ENCODE measurements at regions not wholly inside any gene's neighbourhood (a gene's known extent, or its start where the extent isn't known, plus 50 kb on each side); places are given as distances from the start of the nearest gene placed in this dataset.

- peak; percentile 29 for DNase-seq (ENCODE audit: low read depth)
Measured at GRCh38 chr5:36355516-36355915, 53.8 kb upstream of the RANBP3L start.

- DNase-seq (ENCODE audit: low read depth): no peak
Measured at GRCh38 chr5:36356915-36357314, 55.2 kb upstream of the RANBP3L start.

GRCh38 chr5:36357391-36357975 lies 55.8 kb upstream of the RANBP3L start:
- peak; percentile 90 for DNase-seq (ENCODE audit: low read depth)

GRCh38 chr5:36359267-36359666 lies 57.6 kb upstream of the RANBP3L start:
- no peak for DNase-seq (ENCODE audit: low read depth)

GRCh38 chr5:36360307-36360706 lies 58.6 kb upstream of the RANBP3L start:
- DNase-seq (ENCODE audit: low read depth): no peak

GRCh38 chr5:36363101-36363500 lies 61.4 kb upstream of the RANBP3L start:
- peak; percentile 76 for DNase-seq (ENCODE audit: low read depth)

GRCh38 chr5:36363744-36364143 lies 62.0 kb upstream of the RANBP3L start:
- no peak for DNase-seq (ENCODE audit: low read depth)

GRCh38 chr5:36364473-36364872 lies 62.8 kb upstream of the RANBP3L start:
- no peak for DNase-seq (ENCODE audit: low read depth)

GRCh38 chr5:36365896-36366295 lies 64.2 kb upstream of the RANBP3L start:
- DNase-seq (ENCODE audit: low read depth): no peak

- no peak for DNase-seq (ENCODE audit: low read depth)
Measured at GRCh38 chr5:36366883-36367282, 65.2 kb upstream of the RANBP3L start.

- no peak for DNase-seq (ENCODE audit: low read depth)
Measured at GRCh38 chr5:36367524-36367923, 65.8 kb upstream of the RANBP3L start.

- DNase-seq (ENCODE audit: low read depth): peak; percentile 83
Measured at GRCh38 chr5:36369219-36369690, 67.6 kb upstream of the RANBP3L start.

- DNase-seq (ENCODE audit: low read depth): no peak
Measured at GRCh38 chr5:36370073-36370472, 68.4 kb upstream of the RANBP3L start.

GRCh38 chr5:36371366-36371765 lies 69.7 kb upstream of the RANBP3L start:
- DNase-seq (ENCODE audit: low read depth): no peak

- DNase-seq (ENCODE audit: low read depth): peak; percentile 90
Measured at GRCh38 chr5:36373527-36374086, 71.9 kb upstream of the RANBP3L start.

- peak; percentile 82 for DNase-seq (ENCODE audit: low read depth)
Measured at GRCh38 chr5:36374266-36374862, 72.7 kb upstream of the RANBP3L start.

GRCh38 chr5:36377192-36377591 lies 75.5 kb upstream of the RANBP3L start:
- DNase-seq (ENCODE audit: low read depth): no peak

- no peak for DNase-seq (ENCODE audit: low read depth)
Measured at GRCh38 chr5:36378551-36378950, 76.8 kb upstream of the RANBP3L start.

- DNase-seq (ENCODE audit: low read depth): no peak
Measured at GRCh38 chr5:36382890-36383289, 81.2 kb upstream of the RANBP3L start.

GRCh38 chr5:36383942-36384341 lies 82.2 kb upstream of the RANBP3L start:
- DNase-seq (ENCODE audit: low read depth): no peak

- no peak for DNase-seq (ENCODE audit: low read depth)
Measured at GRCh38 chr5:36384845-36385244, 83.1 kb upstream of the RANBP3L start.

- DNase-seq (ENCODE audit: low read depth): no peak
Measured at GRCh38 chr5:36385495-36385894, 83.8 kb upstream of the RANBP3L start.

GRCh38 chr5:36388288-36388687 lies 86.6 kb upstream of the RANBP3L start:
- no peak for DNase-seq (ENCODE audit: low read depth)
